Activated CD8-positive, alpha-beta memory T cell treated with anti-CD3 and anti-CD28 coated beads, Interleukin-2, amount 50 U/mL, for 4 hours (primary cell): ENCODE measurements at regions not wholly inside any gene's neighbourhood (a gene's known extent, or its start where the extent isn't known, plus 50 kb on each side); places are given as distances from the start of the nearest gene placed in this dataset.
"Not testable (repeated sequence)": the region's sequence is repeated elsewhere in the genome, so short reads cannot be mapped to it uniquely, and the experiment has no call there.

Source experiments
- DNase-seq: peaks from one replicate; pipeline ENCODE4 v3.0.0-alpha.2; 2020

GRCh38 chr9:42239445-42240260 lies 56.2 kb downstream of the SPATA31A6 start:
- DNase-seq, result not testable (repeated sequence)

- DNase-seq, result not testable (repeated sequence)
Measured at GRCh38 chr9:42240261-42240579, 56.8 kb downstream of the SPATA31A6 start.

GRCh38 chr9:42243211-42243610 lies 59.8 kb downstream of the SPATA31A6 start:
- not testable (repeated sequence) for DNase-seq

DNA sequence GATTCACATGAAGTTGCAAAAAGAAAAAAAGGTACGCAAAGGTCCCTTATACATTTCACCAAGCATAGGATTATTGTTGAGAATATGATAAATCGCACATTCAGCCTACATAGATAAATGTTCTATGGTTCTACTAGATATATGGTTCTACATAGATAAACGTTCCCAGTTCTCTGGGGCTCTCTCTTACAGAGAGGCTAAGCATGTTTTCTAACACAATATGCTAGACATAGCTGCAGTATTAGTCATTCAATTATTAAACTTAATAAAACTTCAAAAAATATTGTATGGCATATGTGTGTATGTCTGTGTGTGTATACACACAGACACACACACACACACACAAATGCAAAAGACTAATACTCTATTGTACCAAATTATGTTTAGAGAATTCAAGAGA lies 60.4 kb downstream of the SPATA31A6 start:
- not testable (repeated sequence) for DNase-seq

- DNase-seq, result not testable (repeated sequence)
Measured at GRCh38 chr9:42268729-42269128, 85.3 kb downstream of the SPATA31A6 start.

- DNase-seq, result not testable (repeated sequence)
Measured at GRCh38 chr9:42269171-42269570, 85.7 kb downstream of the SPATA31A6 start.

GRCh38 chr9:42273191-42273590 lies 89.7 kb downstream of the SPATA31A6 start:
- DNase-seq, result not testable (repeated sequence)

DNA sequence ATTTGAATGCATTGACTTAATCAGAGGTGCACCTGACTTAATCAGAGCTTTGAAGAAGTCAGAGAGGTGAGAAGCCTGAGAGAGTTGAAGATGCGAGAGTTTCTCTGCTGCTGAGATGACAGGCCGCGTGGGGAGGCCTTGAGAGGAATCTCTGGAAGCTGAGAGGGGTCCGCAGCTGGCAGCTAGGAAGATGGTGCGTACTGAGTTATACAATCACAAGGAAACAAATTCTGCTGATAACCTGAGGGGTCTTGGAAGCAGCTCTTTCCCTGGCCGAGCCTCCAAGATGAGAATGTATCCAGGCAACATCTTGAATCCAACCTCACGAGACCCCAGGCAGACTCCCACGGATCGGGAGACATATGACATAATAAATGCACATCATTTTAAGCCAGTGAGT lies 91.7 kb downstream of the SPATA31A6 start:
- DNase-seq, result no peak

- DNase-seq, result not testable (repeated sequence)
Measured at GRCh38 chr9:42282531-42283178, 99.2 kb downstream of the SPATA31A6 start.

- not testable (repeated sequence) for DNase-seq
Measured at GRCh38 chr9:42283179-42283543, 99.7 kb downstream of the SPATA31A6 start.

GRCh38 chr9:42286145-42286845 lies 102.8 kb downstream of the SPATA31A6 start:
- DNase-seq, result not testable (repeated sequence)

GRCh38 chr9:42288002-42288864 lies 104.8 kb downstream of the SPATA31A6 start:
- DNase-seq, result not testable (repeated sequence)

GRCh38 chr9:42288865-42289229 lies 105.4 kb downstream of the SPATA31A6 start:
- not testable (repeated sequence) for DNase-seq

DNA sequence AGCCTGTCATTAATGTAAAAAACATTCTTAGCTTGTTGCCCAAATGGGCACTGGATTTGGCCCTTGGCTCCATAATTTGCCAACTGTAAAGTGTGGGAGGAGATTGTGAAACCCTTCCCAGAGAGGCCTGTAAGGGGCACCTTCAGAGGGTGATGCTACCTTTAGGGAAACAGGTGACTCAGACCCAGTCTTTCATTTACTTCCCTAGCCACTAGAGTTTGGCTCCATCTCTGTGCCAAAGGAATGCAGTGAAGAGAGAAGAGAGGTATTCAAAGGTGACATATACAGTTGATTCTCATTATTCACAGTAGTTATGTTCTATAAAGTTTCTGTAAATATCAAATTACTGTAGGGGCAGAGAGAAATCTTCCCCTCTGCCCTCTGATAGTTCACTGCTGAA lies 116.7 kb downstream of the SPATA31A6 start:
- DNase-seq, result not testable (repeated sequence)

DNA sequence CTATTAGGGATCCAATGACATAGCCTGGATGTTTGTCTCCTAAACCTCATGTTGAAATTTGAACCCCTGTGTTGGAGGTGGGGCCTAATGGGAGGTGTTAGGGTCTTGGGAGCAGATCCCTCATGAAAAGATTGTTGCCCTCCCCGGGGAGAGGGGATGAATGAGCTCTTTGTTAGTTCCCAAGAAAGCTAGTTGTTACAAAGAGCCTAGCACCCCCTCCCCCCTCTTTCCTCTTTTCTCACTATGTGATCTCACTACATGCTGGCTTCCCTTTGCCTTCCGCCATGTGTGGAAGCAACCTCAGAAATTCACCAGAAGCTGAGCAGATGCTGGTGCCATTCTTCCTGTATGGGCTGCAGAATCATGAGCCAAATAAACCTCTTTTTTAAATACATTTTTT lies 123.2 kb downstream of the SPATA31A6 start:
- DNase-seq, result not testable (repeated sequence)

GRCh38 chr9:42307449-42307848 lies 124.0 kb downstream of the SPATA31A6 start:
- not testable (repeated sequence) for DNase-seq

- DNase-seq, result not testable (repeated sequence)
Measured at GRCh38 chr9:42310972-42311371, 127.5 kb downstream of the SPATA31A6 start.

- DNase-seq, result not testable (repeated sequence)
Measured at GRCh38 chr9:42316026-42316425, 132.6 kb downstream of the SPATA31A6 start.

DNA sequence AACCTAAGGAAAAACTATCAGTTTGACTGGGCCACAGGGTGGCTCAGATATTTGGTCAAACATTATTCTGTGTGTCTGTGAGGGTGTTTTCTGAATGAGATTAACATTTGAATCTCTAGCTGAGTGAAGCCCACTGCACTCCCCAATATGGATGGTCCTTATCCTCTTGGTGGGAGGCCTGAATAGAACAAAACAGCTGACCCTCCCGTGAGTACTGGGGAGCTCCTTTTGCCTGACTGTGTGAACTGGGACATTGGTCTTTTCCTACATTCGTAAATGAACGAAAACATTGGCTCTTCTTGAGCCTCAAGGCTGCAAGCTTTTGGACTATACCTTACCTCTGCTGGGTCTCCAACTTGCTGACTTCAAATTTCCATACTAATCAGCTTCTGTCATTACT lies 134.2 kb downstream of the SPATA31A6 start:
- DNase-seq, result not testable (repeated sequence)

DNA sequence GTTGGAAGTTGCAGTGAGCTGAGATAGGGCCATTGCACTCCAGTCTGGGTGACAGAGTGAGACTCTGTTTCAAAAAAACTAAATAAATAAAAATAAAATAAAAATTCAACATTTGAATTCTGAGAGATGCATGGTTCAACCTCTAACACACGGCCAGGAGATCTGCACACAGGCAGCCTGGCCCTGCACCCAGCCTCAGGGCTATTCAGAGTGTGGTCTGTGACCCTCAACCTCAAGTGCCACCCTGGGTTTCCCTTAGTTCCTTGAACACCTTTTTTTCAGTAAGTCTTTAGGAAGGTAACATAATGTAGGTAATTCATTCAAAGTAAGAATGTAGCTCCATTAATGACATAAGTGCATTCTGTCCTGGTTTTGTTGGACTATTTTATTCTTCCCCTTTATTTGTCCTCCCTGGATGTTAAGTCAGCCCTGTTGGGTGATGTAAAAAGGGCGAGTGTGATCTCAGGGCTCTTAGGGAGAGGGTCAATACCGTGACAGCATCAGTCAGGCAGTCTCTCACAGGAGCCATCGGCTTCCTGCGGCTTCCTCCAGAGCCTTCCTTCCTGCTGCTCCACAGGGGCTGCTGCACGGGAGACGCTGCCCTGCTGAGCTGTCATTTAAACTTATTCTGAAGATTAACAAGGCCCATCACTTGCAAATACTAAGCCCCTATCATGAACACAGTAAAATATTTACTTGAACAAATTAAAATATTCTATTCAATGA lies 139.8 kb downstream of the SPATA31A6 start:
- DNase-seq, result not testable (repeated sequence)

GRCh38 chr9:42325142-42325541 lies 141.7 kb downstream of the SPATA31A6 start:
- DNase-seq, result not testable (repeated sequence)

DNA sequence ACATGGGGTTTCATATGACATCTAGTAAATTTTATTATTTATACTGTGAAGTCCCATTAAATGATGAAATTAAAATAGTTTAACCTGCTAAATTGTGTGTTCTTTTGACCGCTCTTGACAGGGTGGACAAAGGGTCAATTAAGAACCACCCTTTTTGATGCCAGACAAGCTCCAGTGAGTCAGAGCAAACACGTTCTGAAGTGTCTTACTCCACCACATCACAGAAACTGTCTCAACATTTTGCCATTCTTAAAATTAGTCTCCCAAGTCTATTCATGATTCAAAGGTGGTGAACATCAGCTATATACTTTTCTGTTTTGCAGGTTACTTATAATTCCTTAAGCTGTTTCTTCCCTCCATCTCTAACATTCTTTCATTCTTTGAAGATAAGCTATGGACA lies 142.1 kb downstream of the SPATA31A6 start:
- not testable (repeated sequence) for DNase-seq
